PC-3 (cell line): ENCODE measurements at regions not wholly inside any gene's neighbourhood (a gene's known extent, or its start where the extent isn't known, plus 50 kb on each side); places are given as distances from the start of the nearest gene placed in this dataset.

Experiments
- CTCF ChIP-seq: fragments of 300-600 bp; sonication (generic); conservative IDR thresholded peaks from 2 replicates; pipeline ENCODE4 v1.5.1; 2017; ENCODE audit warnings: antibody characterized with exemption, low read depth, mild to moderate bottlenecking, low read length
- EZH2 ChIP-seq: fragments of 300-600 bp; sonication (generic); IDR thresholded peaks from one replicate; pipeline ENCODE4 v1.6.1; 2017; ENCODE audit warnings: antibody characterized with exemption, mild to moderate bottlenecking, low read length; ENCODE audit not compliant: unreplicated experiment

GRCh38 chr7:156046031-156046560, 233.8 kb upstream of the SHH start:
- TF ChIP-seq CTCF (no peak), EZH2 (no peak)
